RWPE1 (cell line): ENCODE measurements at regions not wholly inside any gene's neighbourhood (a gene's known extent, or its start where the extent isn't known, plus 50 kb on each side); places are given as distances from the start of the nearest gene placed in this dataset.

Experiments used
- CTCF ChIA-PET: fragments of 350-600 bp; sonication (Branson Sonifier 250); formaldehyde crosslinking; extraction: SDS; loops from one replicate; lab custom pipeline; 2021; lab: Yijun Ruan, JAX
- POLR2A ChIA-PET: fragments of 400-600 bp; formaldehyde crosslinking; extraction: SDS; loops from one replicate; lab custom pipeline; 2020; ENCODE audit warnings: antibody characterized with exemption; ENCODE audit not compliant: low non-redundant PET; lab: Yijun Ruan, JAX
- DNase-seq: peaks from one replicate; pipeline ENCODE4 v3.0.0; 2012; ENCODE audit warnings: low spot score
- H3K27ac ChIP-seq: fragments of 450-650 bp; 2 replicates; pipeline ENCODE4 v1.5.1; 2017
- CTCF ChIP-seq: fragments of 450-650 bp; conservative IDR thresholded peaks from 2 replicates; pipeline ENCODE4 v1.5.1; 2017; ENCODE audit warnings: low read depth, mild to moderate bottlenecking

DNA sequence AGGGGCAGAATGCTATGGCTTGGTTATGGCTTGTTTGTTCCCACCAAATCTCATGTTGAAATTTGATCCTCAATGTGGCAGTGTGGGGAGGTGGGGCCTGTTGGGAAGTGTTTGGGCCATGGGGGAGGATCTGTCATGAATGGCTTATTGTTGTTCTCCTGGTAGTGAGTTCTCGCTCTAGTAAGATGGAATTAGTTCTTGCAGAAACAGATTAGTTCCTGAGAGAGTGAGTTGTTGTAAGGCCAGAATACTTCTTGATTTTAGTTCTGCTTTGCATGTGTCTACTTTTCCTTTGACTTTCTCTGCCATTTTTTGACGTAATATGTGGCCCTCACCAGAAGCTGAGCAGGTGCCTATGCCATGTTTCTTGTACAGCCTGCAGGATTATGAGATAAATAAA lies 188.2 kb downstream of the KIF20B start:
- ChIA-PET POLR2A (no interaction called here), CTCF (no interaction called here)
- DNase-seq, result no peak
- H3K27ac ChIP-seq, result no peak overlapping the region
- no peak for TF ChIP-seq CTCF

- peak; percentile 20 for DNase-seq
- H3K27ac ChIP-seq, result no peak overlapping the region
- no peak for TF ChIP-seq CTCF
- ChIA-PET CTCF (interaction anchor here (0.6 kb wide), 1 partner anchor 86 kb away, joined by 3 read pairs; no protein-coding TSS in a partner anchor), POLR2A (no interaction called here)
Observed at GRCh38 chr10:89891006-89891535, 189.7 kb downstream of the KIF20B start.

GRCh38 chr10:89894051-89894450 lies 192.7 kb downstream of the KIF20B start:
- DNase-seq, result no peak
- CTCF ChIA-PET, result no interaction called here

DNA sequence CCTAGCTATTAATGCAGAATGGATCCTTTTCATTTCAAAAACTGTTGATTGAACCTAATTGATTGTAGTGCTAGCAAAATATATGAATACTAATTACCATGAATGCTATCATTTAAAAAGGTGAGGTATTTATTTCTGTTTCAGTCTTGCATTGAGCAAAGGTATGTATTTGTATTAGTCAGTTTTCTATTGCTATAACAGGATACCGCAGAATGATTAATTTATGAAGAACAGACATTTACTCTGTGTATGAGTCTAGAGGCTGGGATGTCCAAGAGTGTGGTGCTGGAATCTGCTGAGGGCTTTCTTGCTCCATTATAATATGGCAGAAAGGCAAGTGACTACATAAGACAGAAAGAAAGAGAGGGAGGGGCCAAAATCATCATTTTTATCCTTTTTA lies 199.2 kb downstream of the KIF20B start:
- ChIA-PET CTCF (no interaction called here), POLR2A (no interaction called here)
- no peak overlapping the region for H3K27ac ChIP-seq
- TF ChIP-seq CTCF, result no peak
- no peak for DNase-seq

More at GRCh38 chr10:89894051-89894450, 192.7 kb downstream of the KIF20B start:
- TF ChIP-seq CTCF, result no peak
- POLR2A ChIA-PET, result no interaction called here
- H3K27ac ChIP-seq, result no peak overlapping the region

DNA sequence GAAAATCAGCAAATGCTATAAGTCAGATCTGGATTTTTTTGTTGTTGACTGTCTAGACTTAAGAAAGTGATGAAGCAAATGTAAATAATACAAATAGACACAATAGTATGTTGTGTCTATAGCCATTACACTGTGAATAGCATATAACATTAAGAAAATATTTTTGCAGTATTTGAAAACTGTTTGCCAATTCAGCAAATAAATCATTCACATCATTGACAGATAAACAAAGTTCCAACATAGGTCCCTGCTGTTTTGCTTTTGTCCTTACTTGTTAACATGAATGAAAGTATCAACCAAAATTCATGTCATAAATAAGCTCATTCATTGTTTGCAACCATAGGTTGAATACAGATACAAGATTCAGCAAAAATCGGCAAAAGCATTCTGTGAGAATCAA lies 200.5 kb downstream of the KIF20B start:
- no peak for TF ChIP-seq CTCF
- CTCF ChIA-PET, result no interaction called here
- POLR2A ChIA-PET, result no interaction called here
- no peak for DNase-seq
- no peak overlapping the region for H3K27ac ChIP-seq

- TF ChIP-seq CTCF, result no peak
- POLR2A ChIA-PET, result no interaction called here
- no peak for DNase-seq
Observed at GRCh38 chr10:89904755-89905154, 203.4 kb downstream of the KIF20B start.

More at GRCh38 chr10:89904755-89905154, 203.4 kb downstream of the KIF20B start:
- CTCF ChIA-PET, result interaction anchor here (1.4 kb wide), 1 partner anchor 9 kb away, joined by 3 read pairs; no protein-coding TSS in a partner anchor
- H3K27ac ChIP-seq, result no peak overlapping the region
